Subcutaneous abdominal adipose tissue (tissue), 5 donors: ENCODE measurements at regions not wholly inside any gene's neighbourhood (a gene's known extent, or its start where the extent isn't known, plus 50 kb on each side); places are given as distances from the start of the nearest gene placed in this dataset.
A peak's percentile ranks its signal among the peaks of the same experiment; 100 is the strongest.

Experiments used
- H3K27ac ChIP-seq: one replicate; pipeline ENCODE4 v1.7.0; 2013; ENCODE audit warnings: low read depth, mild to moderate bottlenecking, inconsistent platforms, low read length, moderate library complexity
- H3K27me3 ChIP-seq, 5 donors: one replicate each; pipeline ENCODE4 v1.7.0; 2013; ENCODE audit warnings: low read length in 5 of 5, inconsistent platforms in 1 of 5; ENCODE audit not compliant: control insufficient read depth in 5 of 5, insufficient read depth in 4 of 5
- H3K36me3 ChIP-seq, 5 donors: one replicate each; pipeline ENCODE4 v1.7.0; 2013; ENCODE audit warnings: low read length in 5 of 5; ENCODE audit not compliant: control insufficient read depth in 5 of 5, insufficient read depth in 5 of 5
- H3K4me1 ChIP-seq, 5 donors: one replicate each; pipeline ENCODE4 v1.7.0; 2013; ENCODE audit warnings: low read length in 5 of 5, mild to moderate bottlenecking in 3 of 5, moderate library complexity in 1 of 5; ENCODE audit not compliant: control insufficient read depth in 5 of 5, insufficient read depth in 5 of 5
- H3K4me3 ChIP-seq, 5 donors: one replicate each; pipeline ENCODE4 v1.7.0; 2013; ENCODE audit warnings: low read length in 5 of 5, low read depth in 1 of 5
- H3K9ac ChIP-seq, 5 donors: one replicate each; pipeline ENCODE4 v1.7.0; 2013; ENCODE audit warnings: low read length in 5 of 5, mild to moderate bottlenecking in 4 of 5, moderate library complexity in 3 of 5
- H3K9me3 ChIP-seq, 5 donors: one replicate each; pipeline ENCODE4 v1.7.0; 2013; ENCODE audit warnings: low read length in 5 of 5; ENCODE audit not compliant: control insufficient read depth in 5 of 5
- donor health status: healthy.
- donor health status: healthy.
- donor health status: healthy.
- donor health status: healthy.
- donor health status: healthy.

GRCh38 chr7:376306-377079 is 86.5 kb downstream of the FOXL3 start:
- H3K27me3 ChIP-seq, result peaks cover 28 to 51% (median 40%) of the 10 kb centered on the region in 5 donors
- no peak overlapping the region for H3K27ac ChIP-seq

GRCh38 chr7:377080-378040 is 87.4 kb downstream of the FOXL3 start:
- H3K27ac ChIP-seq, result no peak overlapping the region
- peaks cover 28 to 51% (median 40%) of the 10 kb centered on the region in 5 donors for H3K27me3 ChIP-seq
- H3K36me3 ChIP-seq, result no peaks in the 10 kb centered on the region
- H3K9ac ChIP-seq, result no peak overlapping the region
- H3K4me3 ChIP-seq, result no peak overlapping the region
- peaks cover 0 to 5% (median 0%) of the 10 kb centered on the region in 5 donors for H3K9me3 ChIP-seq
- H3K4me1 ChIP-seq, result peaks cover 0 to 41% (median 29%) of the 10 kb centered on the region in 5 donors

More at GRCh38 chr7:376306-377079, 86.5 kb downstream of the FOXL3 start:
- Histone ChIP-seq H3K4me1 (peaks cover 0 to 36% (median 23%) of the 10 kb centered on the region in 5 donors), H3K9ac (no peak overlapping the region), H3K9me3 (no peaks in the 10 kb centered on the region), H3K36me3 (no peaks in the 10 kb centered on the region), H3K4me3 (no peak overlapping the region)

- Histone ChIP-seq H3K27ac (no peak overlapping the region), H3K4me1 (peaks cover 0 to 38% (median 29%) of the 10 kb centered on the region in 5 donors), H3K27me3 (peaks cover 28 to 51% (median 40%) of the 10 kb centered on the region in 5 donors), H3K9me3 (peaks cover 0 to 10% (median 0%) of the 10 kb centered on the region in 5 donors), H3K36me3 (no peaks in the 10 kb centered on the region), H3K9ac (no peak overlapping the region), H3K4me3 (no peak overlapping the region)
Measured at GRCh38 chr7:378041-378420, 88.1 kb downstream of the FOXL3 start.

GRCh38 chr7:378551-379455 is 88.8 kb downstream of the FOXL3 start:
- peaks cover 28 to 51% (median 40%) of the 10 kb centered on the region in 5 donors for H3K27me3 ChIP-seq
- H3K4me1 ChIP-seq, result peaks cover 0 to 35% (median 29%) of the 10 kb centered on the region in 5 donors
- no peak overlapping the region for H3K9ac ChIP-seq
- H3K9me3 ChIP-seq, result peaks cover 0 to 16% (median under 1%) of the 10 kb centered on the region in 5 donors
- no peaks in the 10 kb centered on the region for H3K36me3 ChIP-seq
- peak overlapping the region in 4 of 5 donors; percentile 24 to 50 (median 32) for H3K4me3 ChIP-seq
- no peak overlapping the region for H3K27ac ChIP-seq

GRCh38 chr7:379456-380138 is 89.6 kb downstream of the FOXL3 start:
- Histone ChIP-seq H3K36me3 (no peaks in the 10 kb centered on the region), H3K4me3 (peak overlapping the region in 4 of 5 donors; percentile 24 to 50 (median 32)), H3K27me3 (peaks cover 23 to 48% (median 38%) of the 10 kb centered on the region in 5 donors), H3K9ac (no peak overlapping the region), H3K9me3 (peaks cover 3 to 24% (median 8%) of the 10 kb centered on the region in 5 donors), H3K4me1 (peaks cover 0 to 35% (median 29%) of the 10 kb centered on the region in 5 donors), H3K27ac (no peak overlapping the region)

GRCh38 chr7:380139-380485 is 90.1 kb downstream of the FOXL3 start:
- peak overlapping the region in 3 of 5 donors; percentile 24 to 50 (median 38) for H3K4me3 ChIP-seq
- H3K4me1 ChIP-seq, result peaks cover 0 to 35% (median 29%) of the 10 kb centered on the region in 5 donors
- no peak overlapping the region for H3K27ac ChIP-seq
- H3K9me3 ChIP-seq, result peaks cover 3 to 29% (median 9%) of the 10 kb centered on the region in 5 donors
- H3K36me3 ChIP-seq, result no peaks in the 10 kb centered on the region
- peaks cover 20 to 47% (median 36%) of the 10 kb centered on the region in 5 donors for H3K27me3 ChIP-seq
- H3K9ac ChIP-seq, result no peak overlapping the region

GRCh38 chr7:380711-381210 is 90.8 kb downstream of the FOXL3 start:
- H3K36me3 ChIP-seq, result no peaks in the 10 kb centered on the region
- H3K9me3 ChIP-seq, result peaks cover 3 to 31% (median 11%) of the 10 kb centered on the region in 5 donors
- no peak overlapping the region for H3K9ac ChIP-seq
- H3K27me3 ChIP-seq, result peaks cover 20 to 43% (median 30%) of the 10 kb centered on the region in 5 donors
- no peak overlapping the region for H3K4me3 ChIP-seq
- H3K4me1 ChIP-seq, result peaks cover 0 to 29% (median 29%) of the 10 kb centered on the region in 5 donors
- H3K27ac ChIP-seq, result no peak overlapping the region

GRCh38 chr7:381211-382042 is 91.5 kb downstream of the FOXL3 start:
- Histone ChIP-seq H3K4me3 (no peak overlapping the region), H3K9ac (no peak overlapping the region), H3K4me1 (peaks cover 0 to 29% (median 29%) of the 10 kb centered on the region in 5 donors), H3K27ac (no peak overlapping the region), H3K36me3 (no peaks in the 10 kb centered on the region), H3K27me3 (peaks cover 18 to 42% (median 28%) of the 10 kb centered on the region in 5 donors), H3K9me3 (peaks cover 3 to 31% (median 11%) of the 10 kb centered on the region in 5 donors)
